ENCODE measurements at regions not wholly inside any gene's neighbourhood (a gene's known extent, or its start where the extent isn't known, plus 50 kb on each side); places are given as distances from the start of the nearest gene placed in this dataset.

DNA sequence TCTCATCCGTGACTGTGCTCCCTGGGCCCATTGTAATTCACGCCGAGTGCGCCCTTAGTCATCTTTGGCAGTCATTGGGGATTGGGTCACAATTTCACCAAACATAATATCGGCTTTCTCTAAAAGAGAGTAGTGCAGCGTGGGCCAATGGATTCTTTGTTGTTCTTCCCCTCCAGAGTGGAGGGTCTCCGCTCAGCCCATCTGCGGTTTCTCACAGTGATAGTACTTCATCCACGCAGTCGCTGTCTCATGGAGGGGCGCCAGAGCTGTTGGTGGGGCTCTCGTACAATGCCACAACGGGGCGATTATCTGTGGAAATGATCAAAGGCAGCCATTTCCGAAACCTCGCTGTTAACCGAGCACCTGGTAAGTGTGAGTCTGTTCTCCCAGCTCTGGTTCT, 321.8 kb downstream of the SNAPC1 start:
- H3K27ac ChIP-seq (ENCODE audit: extremely low read length, insufficient read depth, low read length) = no peak overlapping the region
- H2AFZ ChIP-seq (ENCODE audit: low read length) = no peak overlapping the region
- no peak overlapping the region for H3K4me3 ChIP-seq (replicated peaks in 1 of 3; ENCODE audit: insufficient read depth in 1 of 3, low read depth in 2 of 3, low read length in 3 of 3)
- no peaks in the 10 kb centered on the region for H3K79me2 ChIP-seq (ENCODE audit: insufficient read depth, low read length)
- H3K36me3 ChIP-seq (replicated peaks in 1 of 2; ENCODE audit: control insufficient read depth in 1 of 2, insufficient read depth in 2 of 2, low read length in 2 of 2) = no peaks in the 10 kb centered on the region
- H3K4me1 ChIP-seq (ENCODE audit: insufficient read depth, low read length) = no peaks in the 10 kb centered on the region
- TF ChIP-seq RFXAP (CRISPR knock-in tag; IDR thresholded peaks at IDR 0.05; ENCODE audit: borderline replicate concordance) (no peak), RCOR2 (CRISPR knock-in tag; IDR thresholded peaks at IDR 0.05) (no peak), MAZ (IDR thresholded peaks at IDR 0.05; ENCODE audit: borderline replicate concordance, low read depth, low read length) (no peak), MAZ (CRISPR knock-in tag; IDR thresholded peaks at IDR 0.05; ENCODE audit: low read depth) (no peak), TBX2 (CRISPR knock-in tag; IDR thresholded peaks at IDR 0.05; ENCODE audit: borderline replicate concordance) (no peak), ZSCAN22 (CRISPR knock-in tag; IDR thresholded peaks at IDR 0.05) (no peak), STAG1 (CRISPR knock-in tag; IDR thresholded peaks at IDR 0.05) (no peak), ZNF432 (CRISPR knock-in tag; IDR thresholded peaks at IDR 0.05; ENCODE audit: borderline replicate concordance) (no peak), WIZ (CRISPR knock-in tag; IDR thresholded peaks at IDR 0.05) (no peak)
- TF ChIP-seq, protein P1, sequence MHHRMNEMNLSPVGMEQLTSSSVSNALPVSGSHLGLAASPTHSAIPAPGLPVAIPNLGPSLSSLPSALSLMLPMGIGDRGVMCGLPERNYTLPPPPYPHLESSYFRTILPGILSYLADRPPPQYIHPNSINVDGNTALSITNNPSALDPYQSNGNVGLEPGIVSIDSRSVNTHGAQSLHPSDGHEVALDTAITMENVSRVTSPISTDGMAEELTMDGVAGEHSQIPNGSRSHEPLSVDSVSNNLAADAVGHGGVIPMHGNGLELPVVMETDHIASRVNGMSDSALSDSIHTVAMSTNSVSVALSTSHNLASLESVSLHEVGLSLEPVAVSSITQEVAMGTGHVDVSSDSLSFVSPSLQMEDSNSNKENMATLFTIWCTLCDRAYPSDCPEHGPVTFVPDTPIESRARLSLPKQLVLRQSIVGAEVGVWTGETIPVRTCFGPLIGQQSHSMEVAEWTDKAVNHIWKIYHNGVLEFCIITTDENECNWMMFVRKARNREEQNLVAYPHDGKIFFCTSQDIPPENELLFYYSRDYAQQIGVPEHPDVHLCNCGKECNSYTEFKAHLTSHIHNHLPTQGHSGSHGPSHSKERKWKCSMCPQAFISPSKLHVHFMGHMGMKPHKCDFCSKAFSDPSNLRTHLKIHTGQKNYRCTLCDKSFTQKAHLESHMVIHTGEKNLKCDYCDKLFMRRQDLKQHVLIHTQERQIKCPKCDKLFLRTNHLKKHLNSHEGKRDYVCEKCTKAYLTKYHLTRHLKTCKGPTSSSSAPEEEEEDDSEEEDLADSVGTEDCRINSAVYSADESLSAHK (CRISPR knock-in tag; IDR thresholded peaks at IDR 0.05; ENCODE audit: borderline replicate concordance) = no peak
- TF ChIP-seq, protein P2, sequence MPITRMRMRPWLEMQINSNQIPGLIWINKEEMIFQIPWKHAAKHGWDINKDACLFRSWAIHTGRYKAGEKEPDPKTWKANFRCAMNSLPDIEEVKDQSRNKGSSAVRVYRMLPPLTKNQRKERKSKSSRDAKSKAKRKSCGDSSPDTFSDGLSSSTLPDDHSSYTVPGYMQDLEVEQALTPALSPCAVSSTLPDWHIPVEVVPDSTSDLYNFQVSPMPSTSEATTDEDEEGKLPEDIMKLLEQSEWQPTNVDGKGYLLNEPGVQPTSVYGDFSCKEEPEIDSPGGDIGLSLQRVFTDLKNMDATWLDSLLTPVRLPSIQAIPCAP (CRISPR knock-in tag; IDR thresholded peaks at IDR 0.05; ENCODE audit: low read depth) = no peak
- 75% methylated on average over 9 of the region's 17 CpGs for WGBS (ENCODE audit: low lambda C conversion rate)
- no peak for DNase-seq (ENCODE audit: low spot score)
- no peak overlapping the region for H3K4me2 ChIP-seq (ENCODE audit: low read depth, low read length)
- ChIA-PET POLR2A (no interaction called here), CTCF (ENCODE audit: low intra/inter-chr PET ratio, low total read pairs) (no interaction called here)
- H4K20me1 ChIP-seq (ENCODE audit: insufficient read depth, low read length) = no peaks in the 10 kb centered on the region
- FAIRE-seq = no peak
- intact Hi-C loops (cut with micrococcal nuclease; ENCODE audit: unreplicated experiment) (no loop called here), in situ Hi-C loops (cut with HindIII; ENCODE audit: extremely low pct_ligation_motif_present, low pct_unique_long_range_greater_than_20kb) (no loop called here)
- no TSS peak for BruUV-seq (replicated peaks)
- 0 out of 5 replicates have a peak, but pooled peaks cover 0 to 4% of the 10 kb centered on the region in 2 experiments for H3K27me3 ChIP-seq (ENCODE audit: control insufficient read depth in 1 of 2, insufficient read depth in 2 of 2, low read length in 2 of 2)
- H3K9ac ChIP-seq (ENCODE audit: insufficient read depth, low read depth, low read length) = no peak overlapping the region
- ATAC-seq = no peak
- H3K9me3 ChIP-seq (ENCODE audit: low read length) = no peaks in the 10 kb centered on the region

Measured in HepG2 (cell line).